ENCODE measurements at regions not wholly inside any gene's neighbourhood (a gene's known extent, or its start where the extent isn't known, plus 50 kb on each side); places are given as distances from the start of the nearest gene placed in this dataset.

GRCh38 chr1:22217811-22218460, 75.0 kb upstream of the WNT4 start:
- Histone ChIP-seq H3K4me1 (no peaks in the 10 kb centered on the region), H3K9me3 (no peaks in the 10 kb centered on the region), H3K4me3 (no peak overlapping the region), H3K36me3 (no peaks in the 10 kb centered on the region), H3K27ac (no peak overlapping the region), H3K27me3 (no peaks in the 10 kb centered on the region)
- no peak for DNase-seq (ENCODE audit: low spot score)
- no peak for TF ChIP-seq CTCF (IDR thresholded peaks at IDR 0.05)

GRCh38 chr1:22218618-22219250, 75.8 kb upstream of the WNT4 start:
- H3K9me3 ChIP-seq, result no peaks in the 10 kb centered on the region
- no peaks in the 10 kb centered on the region for H3K36me3 ChIP-seq
- H3K27ac ChIP-seq, result no peak overlapping the region
- no peak for TF ChIP-seq CTCF (IDR thresholded peaks at IDR 0.05)
- no peaks in the 10 kb centered on the region for H3K4me1 ChIP-seq
- no peak for DNase-seq (ENCODE audit: low spot score)
- no peaks in the 10 kb centered on the region for H3K27me3 ChIP-seq
- H3K4me3 ChIP-seq, result no peak overlapping the region

GRCh38 chr1:22221233-22221780, 78.4 kb upstream of the WNT4 start:
- no peaks in the 10 kb centered on the region for H3K4me1 ChIP-seq
- no peak for TF ChIP-seq CTCF (IDR thresholded peaks at IDR 0.05)
- no peak for DNase-seq (ENCODE audit: low spot score)

GRCh38 chr1:22222723-22223122, 79.8 kb upstream of the WNT4 start:
- H3K4me1 ChIP-seq, result no peaks in the 10 kb centered on the region
- no peak overlapping the region for H3K27ac ChIP-seq
- H3K9me3 ChIP-seq, result no peaks in the 10 kb centered on the region
- H3K27me3 ChIP-seq, result no peaks in the 10 kb centered on the region
- no peak overlapping the region for H3K4me3 ChIP-seq
- no peaks in the 10 kb centered on the region for H3K36me3 ChIP-seq
- TF ChIP-seq CTCF (IDR thresholded peaks at IDR 0.05), result no peak
- no peak for DNase-seq (ENCODE audit: low spot score)

More at GRCh38 chr1:22221233-22221780, 78.4 kb upstream of the WNT4 start:
- no peak overlapping the region for H3K27ac ChIP-seq
- no peaks in the 10 kb centered on the region for H3K9me3 ChIP-seq
- no peaks in the 10 kb centered on the region for H3K36me3 ChIP-seq
- no peak overlapping the region for H3K4me3 ChIP-seq
- H3K27me3 ChIP-seq, result no peaks in the 10 kb centered on the region

- Histone ChIP-seq H3K4me1 (no peaks in the 10 kb centered on the region), H3K36me3 (no peaks in the 10 kb centered on the region), H3K27me3 (no peaks in the 10 kb centered on the region), H3K9me3 (no peaks in the 10 kb centered on the region), H3K27ac (no peak overlapping the region), H3K4me3 (no peak overlapping the region)
- no peak for TF ChIP-seq CTCF (IDR thresholded peaks at IDR 0.05)
- DNase-seq (ENCODE audit: low spot score), result no peak
Measured at GRCh38 chr1:22223176-22223575, 80.3 kb upstream of the WNT4 start.
